ENCODE measurements at regions not wholly inside any gene's neighbourhood (a gene's known extent, or its start where the extent isn't known, plus 50 kb on each side); places are given as distances from the start of the nearest gene placed in this dataset.
"Not testable (repeated sequence)": the region's sequence is repeated elsewhere in the genome, so short reads cannot be mapped to it uniquely, and the experiment has no call there.

GRCh38 chr4:132384709-132385108 is 764.4 kb upstream of the PCDH10 start:
- DNase-seq, result no peak

DNA sequence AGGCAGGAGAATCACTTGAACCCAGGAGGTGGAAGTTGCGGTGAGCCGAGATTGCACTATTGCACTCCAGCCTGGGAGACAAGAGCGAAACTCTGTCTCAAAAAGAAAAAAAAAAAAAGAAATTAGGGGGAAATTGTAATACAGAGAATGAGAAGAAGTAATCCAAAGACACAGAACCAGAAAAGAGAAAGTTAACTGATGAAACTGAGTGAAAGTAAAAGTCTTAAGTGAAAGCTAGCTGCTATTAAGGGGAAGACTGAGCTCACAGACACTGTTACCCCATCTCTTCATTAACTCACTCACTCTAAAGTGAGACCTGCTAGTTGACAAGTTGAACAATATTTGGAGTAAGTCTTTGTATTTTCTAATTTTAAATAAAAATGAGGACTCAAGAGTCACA is 763.0 kb upstream of the PCDH10 start:
- peak; percentile 39 for DNase-seq

DNA sequence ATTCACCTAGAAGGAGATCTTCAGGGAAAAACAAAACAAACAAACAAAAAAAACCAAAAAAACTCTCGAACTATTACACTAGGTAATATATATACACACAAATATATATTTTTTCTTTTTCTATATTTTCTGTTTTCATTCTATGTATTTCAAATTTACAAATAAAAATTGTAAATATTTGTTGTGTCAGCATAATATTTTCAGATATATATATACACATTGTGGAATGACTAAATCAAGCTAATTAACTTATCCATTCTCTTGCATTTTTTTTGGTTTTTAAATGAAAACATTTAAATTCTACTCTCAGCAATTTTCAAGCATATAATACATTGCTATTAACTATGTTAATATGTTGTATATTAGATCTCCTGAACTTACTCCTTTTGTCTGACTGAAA is 762.0 kb upstream of the PCDH10 start:
- no peak for DNase-seq

GRCh38 chr4:132395561-132395960 is 753.5 kb upstream of the PCDH10 start:
- DNase-seq, result peak; percentile 43

DNA sequence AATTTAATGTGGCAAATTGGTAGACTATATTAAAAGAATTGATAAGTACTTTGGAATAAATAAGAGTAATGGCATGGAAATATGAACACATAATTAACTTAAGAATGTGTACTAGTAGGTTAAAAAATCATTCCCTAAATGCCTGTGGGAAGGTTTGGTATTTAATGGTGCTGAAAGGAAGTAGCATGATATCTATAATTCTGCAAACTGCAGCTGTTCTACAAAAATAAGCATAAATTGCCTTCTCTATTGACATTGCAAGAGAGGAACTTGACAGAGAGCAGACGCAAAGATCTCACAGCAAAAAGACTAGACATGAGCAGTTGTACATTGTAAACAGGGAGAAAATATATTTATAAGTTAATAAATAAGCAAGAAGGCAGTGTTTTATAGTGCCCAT is 752.5 kb upstream of the PCDH10 start:
- no peak for DNase-seq

GRCh38 chr4:132417220-132417619 is 731.9 kb upstream of the PCDH10 start:
- peak; percentile 41 for DNase-seq

- DNase-seq, result no peak
These were observed 722.0 kb upstream of the PCDH10 start for GRCh38 chr4:132427125-132427524.

DNA sequence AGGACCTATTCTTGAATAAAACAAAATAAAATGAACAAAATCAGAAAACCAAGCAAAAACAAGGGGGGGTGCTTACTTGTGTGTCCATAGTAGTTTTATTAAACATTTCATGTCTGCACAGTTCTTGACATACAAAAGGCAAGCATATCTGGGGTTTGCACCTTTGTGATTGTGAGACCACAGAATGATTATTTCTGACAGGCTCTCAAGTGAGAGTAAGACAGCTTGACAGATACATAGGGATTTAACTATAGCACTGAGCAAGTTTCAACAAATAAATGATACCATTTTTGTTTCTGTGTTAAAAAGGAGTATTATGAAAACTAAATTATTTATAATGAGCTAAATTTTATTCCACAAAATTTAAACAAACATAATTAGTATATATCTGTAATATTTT is 712.0 kb upstream of the PCDH10 start:
- DNase-seq, result peak; percentile 70

DNA sequence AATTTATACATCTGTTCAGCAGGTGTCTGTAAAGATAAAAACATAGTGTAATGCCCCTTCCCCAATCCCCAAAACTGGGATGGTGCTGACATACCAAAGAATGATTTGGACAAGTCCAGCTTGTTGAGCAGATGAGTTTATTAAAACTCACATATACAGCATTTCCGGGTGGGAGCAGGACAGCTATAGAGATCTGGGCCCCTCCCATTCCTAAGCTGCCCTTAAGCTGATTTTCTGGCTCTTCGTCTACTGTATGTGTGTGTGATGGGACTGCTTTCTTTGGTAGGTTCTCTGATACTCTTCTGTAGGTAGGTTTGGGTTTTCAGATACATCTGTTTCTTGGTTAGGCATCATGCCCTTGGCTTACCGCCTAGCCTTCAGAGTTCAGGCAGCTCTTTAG is 703.7 kb upstream of the PCDH10 start:
- DNase-seq, result no peak

- DNase-seq, result not testable (repeated sequence)
These were observed 691.1 kb upstream of the PCDH10 start for GRCh38 chr4:132457987-132458386.

GRCh38 chr4:132479543-132479942 is 669.6 kb upstream of the PCDH10 start:
- no peak for DNase-seq

DNA sequence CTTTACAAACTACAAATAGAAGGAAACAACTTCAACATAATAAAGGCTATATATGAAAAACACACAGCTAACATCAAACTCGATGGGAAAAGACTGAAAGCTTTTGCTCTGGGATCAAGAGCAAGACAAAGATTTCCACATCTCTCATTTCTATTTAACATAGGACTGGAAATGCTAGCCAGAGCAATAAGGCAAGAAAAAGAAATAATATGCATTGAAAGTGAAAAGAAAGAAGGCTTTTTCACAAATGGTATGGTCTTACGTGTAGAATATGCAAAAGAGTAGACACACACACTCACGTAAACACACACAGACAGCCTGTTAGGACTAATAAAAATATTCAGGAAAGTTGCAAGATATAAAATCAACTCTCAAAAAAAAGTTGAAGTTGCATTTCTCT is 660.5 kb upstream of the PCDH10 start:
- no peak for DNase-seq

DNA sequence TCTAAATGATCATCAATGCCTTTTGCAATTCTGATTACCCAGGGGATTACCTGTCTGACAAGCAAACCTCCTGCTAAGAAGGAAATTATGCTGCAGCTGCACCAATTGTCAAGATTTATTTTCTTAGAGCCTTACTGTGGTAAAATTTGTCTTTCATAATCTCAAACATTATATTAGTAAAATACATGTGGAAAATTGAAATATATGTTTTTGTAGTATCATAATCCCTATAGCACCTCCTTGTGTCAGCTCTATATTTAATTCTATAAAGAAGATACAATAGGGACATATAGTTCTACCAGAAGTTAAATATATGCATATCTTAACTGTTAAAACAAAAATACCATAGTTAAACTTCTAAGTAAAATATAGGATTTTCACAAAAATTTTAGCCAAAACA is 655.6 kb upstream of the PCDH10 start:
- DNase-seq, result no peak

DNA sequence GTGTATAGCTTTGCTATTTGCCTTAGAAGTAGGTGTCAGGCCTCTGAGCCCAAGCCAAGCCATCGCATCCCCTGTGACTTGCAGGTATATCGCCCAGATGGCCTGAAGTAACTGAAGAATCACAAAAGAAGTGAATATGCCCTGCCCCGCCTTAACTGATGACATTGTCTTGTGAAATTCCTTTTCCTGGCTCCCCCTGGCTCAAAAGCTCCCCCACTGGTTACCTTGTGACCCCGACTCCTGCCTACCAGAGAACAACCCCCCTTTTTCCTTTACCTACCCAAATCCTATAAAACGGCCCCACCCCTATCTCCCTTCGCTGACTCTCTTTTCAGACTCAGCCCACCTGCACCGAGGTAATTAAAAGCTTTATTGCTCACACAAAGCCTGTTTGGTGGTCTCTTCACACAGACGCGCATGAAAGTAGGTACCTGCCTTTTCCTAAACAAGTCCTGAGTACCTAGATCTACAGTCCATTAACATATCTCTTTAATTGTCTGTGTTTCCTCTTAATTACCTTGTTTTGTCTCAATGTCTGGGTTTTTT is 653.8 kb upstream of the PCDH10 start:
- not testable (repeated sequence) for DNase-seq

GRCh38 chr4:132498215-132498614 is 650.9 kb upstream of the PCDH10 start:
- no peak for DNase-seq

- no peak for DNase-seq
These were observed 647.0 kb upstream of the PCDH10 start for GRCh38 chr4:132502096-132502552.

DNA sequence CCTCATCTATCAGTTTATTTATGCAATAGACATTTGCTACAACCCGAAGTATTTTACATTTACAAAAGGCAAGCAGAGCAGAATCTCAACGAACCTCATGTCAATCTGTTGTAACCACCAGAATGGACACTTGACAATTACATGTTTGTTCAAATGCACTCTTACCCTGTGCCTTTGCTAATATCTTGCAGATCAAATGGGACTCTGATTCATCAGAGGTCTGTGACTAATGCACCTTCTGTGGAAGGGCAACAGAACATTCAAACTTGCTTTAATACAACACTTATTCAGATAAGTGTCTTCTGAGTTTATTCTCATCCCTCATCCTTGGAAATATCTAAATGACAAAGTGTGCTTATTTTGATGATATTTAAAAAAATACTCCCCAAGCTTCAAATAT is 644.7 kb upstream of the PCDH10 start:
- no peak for DNase-seq

DNA sequence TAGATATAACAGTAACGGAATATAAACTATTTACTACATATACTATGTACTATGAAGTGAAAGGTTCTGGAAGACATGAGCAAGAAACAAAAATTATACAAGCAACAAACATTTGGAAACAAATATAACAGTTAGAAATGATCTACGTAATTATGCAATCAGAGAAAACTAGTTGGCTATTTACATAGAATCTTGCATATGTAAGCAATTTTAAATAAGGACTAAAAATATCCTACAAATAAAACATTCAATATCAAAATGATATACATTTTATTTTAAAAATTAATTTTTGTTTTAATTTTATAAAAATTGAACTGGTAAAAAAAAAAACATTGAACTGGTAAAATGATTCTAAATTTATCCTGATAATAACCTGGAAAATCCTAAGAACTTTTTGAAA is 642.5 kb upstream of the PCDH10 start:
- DNase-seq, result no peak

- DNase-seq, result no peak
These were observed 635.6 kb upstream of the PCDH10 start for GRCh38 chr4:132513491-132513890.

GRCh38 chr4:132526652-132527051 is 622.4 kb upstream of the PCDH10 start:
- DNase-seq, result no peak

DNA sequence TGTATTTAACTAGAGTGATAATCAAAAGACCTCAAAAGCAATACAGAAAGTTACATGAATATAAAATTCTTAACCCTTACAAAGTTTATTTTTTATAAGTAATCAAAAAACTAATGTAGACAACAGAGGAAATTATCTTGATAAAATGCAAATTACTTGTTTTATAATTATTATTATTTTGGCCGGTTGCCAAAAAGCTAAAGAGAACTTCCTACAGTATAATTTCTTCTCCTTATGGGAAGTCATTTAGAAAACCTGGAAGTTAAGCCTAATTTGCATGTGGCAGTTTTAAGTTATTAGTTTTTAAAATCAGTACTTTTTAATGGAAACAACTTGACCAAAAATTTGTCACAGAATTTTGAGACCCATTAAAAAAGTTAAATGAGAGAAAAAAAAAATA is 621.3 kb upstream of the PCDH10 start:
- no peak for DNase-seq

GRCh38 chr4:132530861-132531260 is 618.2 kb upstream of the PCDH10 start:
- DNase-seq, result no peak

- DNase-seq, result no peak
These were observed 608.8 kb upstream of the PCDH10 start for GRCh38 chr4:132540268-132540667.

- no peak for DNase-seq
These were observed 608.3 kb upstream of the PCDH10 start for GRCh38 chr4:132540797-132541196.

DNA sequence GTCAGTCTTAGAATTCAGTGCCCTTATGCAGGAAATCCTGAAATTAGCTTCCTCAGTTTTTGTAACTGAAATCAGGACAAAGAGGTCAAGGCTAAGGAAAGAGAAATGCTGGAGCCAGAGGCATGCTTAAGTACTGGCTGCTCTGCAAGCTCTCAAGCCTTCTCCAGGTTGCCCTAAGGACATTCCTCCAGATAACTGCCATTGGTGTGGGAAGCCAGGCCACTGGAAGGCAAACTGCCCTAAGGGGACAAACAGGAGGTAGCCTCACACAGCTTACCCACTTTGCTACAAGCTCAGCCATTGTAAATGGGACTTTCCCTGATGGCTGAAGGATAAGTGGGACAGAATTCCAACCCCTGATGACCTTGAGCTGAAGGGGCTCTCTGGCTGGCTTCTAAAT is 606.9 kb upstream of the PCDH10 start:
- no peak for DNase-seq

- no peak for DNase-seq
These were observed 600.6 kb upstream of the PCDH10 start for GRCh38 chr4:132548463-132548862.

All from OCI-M1 (cell line).